ENCODE measurements at regions not wholly inside any gene's neighbourhood (a gene's known extent, or its start where the extent isn't known, plus 50 kb on each side); places are given as distances from the start of the nearest gene placed in this dataset.

DNA sequence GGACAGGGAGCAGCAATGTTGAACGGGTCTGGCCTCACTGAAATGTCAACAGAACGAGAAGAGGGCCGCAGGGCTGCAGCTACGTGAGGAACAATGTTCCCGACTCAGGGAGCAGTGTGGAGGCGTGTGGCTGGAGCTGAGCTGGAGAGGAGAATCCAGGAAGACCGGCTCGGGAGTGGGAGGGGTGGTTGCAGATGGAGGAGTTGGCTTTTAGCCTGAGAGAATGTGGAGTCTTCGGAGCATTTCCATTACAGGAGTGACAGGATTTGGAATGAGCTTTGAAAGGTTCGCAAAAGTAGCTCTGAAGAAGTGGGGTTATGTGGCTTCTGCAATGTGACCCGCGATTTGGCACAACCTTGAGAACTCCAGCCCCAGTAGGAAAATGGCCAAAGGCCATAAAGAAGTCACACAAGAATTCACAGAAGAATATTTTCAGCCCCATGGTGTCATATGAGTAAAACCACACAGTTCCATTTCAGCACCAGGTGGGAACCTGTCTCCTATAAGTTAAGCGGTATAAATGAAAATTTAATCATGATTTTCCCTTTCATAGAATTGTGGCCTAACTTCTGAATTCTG lies 78.8 kb upstream of the NSMCE3 start:
- peak; percentile 4 for DNase-seq (ENCODE audit: low read depth)
- H3K4me3 ChIP-seq (ENCODE audit: low read depth, low read length) = no peak overlapping the region

DNA sequence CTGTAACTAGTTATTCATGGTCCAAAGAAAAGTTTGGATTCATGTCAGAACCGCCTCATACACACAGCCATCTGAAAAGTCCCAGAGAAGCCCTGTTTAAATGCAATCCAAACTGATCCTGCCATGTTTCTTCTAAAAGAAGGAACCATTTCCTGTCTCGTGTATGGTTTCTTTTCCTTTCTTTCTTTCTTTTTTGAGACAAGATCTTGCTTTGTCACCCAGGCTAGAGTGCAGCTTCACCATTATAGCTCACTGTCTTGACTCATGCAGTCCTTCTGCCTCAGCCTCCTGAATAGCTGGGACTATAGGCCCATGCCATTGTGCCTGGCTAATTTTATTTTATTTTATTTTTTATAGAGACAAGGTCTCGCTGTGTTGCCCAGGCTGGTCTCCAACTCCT lies 77.4 kb upstream of the NSMCE3 start:
- DNase-seq (ENCODE audit: low read depth) = no peak
- H3K4me3 ChIP-seq (ENCODE audit: low read depth, low read length) = no peak overlapping the region

DNA sequence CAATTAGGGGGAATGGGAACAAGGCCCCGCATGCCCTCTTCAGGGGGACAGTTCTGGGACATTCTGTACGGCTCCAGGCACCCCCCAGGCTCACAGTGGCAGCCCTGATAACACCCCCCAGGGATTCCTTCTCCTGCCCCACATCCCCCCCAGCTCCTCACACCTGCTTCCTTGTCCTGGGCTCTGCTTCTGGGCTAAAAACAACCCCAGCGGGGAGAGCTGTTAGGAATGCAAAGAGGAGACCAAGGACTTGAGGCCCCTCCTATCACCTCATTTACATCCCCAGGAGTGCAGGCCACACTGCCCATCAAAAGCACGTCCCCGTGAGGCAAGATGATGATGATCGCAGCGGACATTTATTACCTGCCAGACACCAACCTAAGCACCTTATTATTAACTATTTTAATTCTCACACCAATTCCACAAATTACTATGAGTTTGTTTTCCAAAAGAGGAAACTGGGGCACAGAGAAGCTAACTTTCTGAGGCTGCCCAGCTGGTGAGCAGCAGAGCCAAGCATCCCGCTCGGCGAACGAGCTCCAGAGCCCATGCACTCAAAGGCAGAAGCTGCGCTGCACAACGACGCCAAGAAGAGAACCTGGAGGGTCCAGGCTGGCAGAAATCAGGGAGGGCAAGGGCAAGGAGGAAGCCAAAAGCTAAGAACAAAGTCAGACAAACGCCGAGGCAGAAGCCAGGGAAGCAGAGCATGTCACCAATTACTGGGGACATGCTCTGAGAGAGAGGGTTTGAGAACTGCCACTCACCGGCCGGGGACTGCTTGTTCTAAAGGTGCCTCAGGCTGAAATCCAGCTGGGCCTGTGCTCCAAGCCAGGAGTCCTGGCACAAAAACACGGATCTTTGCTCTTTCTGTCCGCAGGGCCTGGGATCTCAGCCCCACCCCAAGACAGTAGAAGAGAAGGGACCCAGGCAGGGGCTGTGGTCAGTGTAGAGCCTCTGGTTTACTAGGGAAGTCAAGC lies 76.2 kb upstream of the NSMCE3 start:
- H3K4me3 ChIP-seq (ENCODE audit: low read depth, low read length) = no peak overlapping the region
- no peak for DNase-seq (ENCODE audit: low read depth)

DNA sequence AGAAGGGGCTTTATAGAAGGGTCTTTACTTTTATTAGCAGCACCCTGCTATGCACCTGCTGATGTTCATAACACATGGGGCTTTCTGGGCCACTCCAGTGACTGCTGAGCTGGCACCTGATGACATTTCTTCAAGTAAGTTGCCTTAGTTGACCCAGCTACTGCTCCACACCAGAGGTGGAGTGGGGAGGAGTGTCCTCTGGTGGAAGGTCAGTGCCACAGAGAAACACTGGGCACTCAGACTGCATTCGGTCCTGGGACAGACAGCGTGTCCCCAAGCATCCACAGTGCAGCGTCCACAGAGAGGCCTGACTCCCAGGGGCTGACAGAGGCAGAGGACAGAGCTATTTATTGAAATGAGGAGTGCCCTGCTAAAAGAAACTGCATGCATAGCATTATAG lies 74.9 kb upstream of the NSMCE3 start:
- H3K4me3 ChIP-seq (ENCODE audit: low read depth, low read length) = no peak overlapping the region
- DNase-seq (ENCODE audit: low read depth) = no peak

DNA sequence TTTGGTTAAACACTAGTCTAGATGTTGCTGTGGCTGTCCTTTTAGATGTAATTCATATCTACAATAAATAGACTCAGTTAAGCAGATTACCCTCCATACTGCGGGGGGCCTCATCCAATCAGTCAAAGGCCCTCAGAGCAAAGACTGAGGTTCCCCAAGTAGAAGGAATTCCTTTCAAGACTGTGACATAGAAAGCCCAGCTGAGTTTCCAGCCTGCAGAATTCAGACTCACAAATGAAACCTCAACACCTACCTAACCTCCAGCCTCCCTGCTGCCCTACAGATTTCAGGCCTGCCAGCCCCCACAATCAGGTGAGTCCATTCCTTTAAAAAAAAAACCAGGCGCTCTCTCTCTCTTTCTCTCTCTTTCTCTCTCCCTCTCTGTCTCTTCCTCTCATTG lies 73.6 kb upstream of the NSMCE3 start:
- no peak overlapping the region for H3K4me3 ChIP-seq (ENCODE audit: low read depth, low read length)
- no peak for DNase-seq (ENCODE audit: low read depth)

DNA sequence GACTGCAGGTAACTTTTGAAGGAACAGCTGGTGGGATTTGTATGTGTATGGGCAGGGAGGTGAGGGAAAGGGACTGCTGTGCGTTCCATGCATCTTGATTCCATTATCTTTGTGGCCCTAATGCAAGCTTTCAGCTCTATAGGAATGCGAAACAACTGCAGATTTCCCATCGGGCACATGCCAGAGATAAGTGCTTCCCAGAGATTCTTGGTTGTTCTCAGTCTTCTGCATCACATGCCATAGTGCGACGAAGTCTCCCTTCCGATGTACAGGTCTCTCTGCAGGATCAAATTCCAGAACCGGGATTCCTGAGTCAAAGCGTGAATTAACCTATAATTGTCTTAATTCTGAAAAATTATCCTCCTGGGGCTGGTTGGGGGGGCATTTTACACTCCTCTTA lies 72.6 kb upstream of the NSMCE3 start:
- H3K4me3 ChIP-seq (ENCODE audit: low read depth, low read length) = no peak overlapping the region
- DNase-seq (ENCODE audit: low read depth) = no peak

DNA sequence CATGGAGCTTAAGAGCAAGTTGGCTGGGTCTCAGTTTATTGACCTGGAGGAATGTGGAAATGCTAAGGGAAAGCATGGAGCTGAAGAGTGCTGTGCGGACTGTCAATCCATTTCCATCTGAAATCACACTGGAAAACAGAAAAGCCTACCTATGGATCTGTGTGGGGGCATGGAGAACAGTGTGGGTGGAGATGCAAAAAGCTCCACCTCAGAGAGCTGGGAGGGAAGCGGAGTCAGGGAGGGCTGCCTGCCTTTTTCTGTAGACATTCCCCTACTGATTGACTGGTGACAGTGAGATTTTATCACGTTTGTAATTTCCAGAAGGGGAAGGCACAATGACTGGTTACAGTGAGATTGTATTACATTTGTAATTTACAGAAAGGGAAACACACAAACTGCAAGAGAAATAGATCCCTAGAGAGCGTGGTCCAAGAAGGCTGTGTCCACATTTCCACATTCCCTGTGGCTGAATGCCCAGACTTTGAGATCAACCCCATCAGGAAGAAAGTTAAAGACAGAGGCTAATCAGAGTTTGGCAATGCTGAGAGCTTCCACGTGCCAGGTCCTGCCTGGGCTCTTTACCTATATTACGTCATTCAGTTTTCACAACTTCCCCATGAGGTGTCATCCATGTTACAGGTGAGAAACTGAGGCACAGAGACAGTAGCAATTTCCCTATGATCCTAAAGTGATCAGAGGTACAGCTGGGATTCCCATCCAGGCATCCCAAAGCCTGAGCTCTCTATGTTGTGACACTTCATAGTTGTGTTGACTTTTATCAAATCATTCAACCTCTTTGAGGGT lies 67.7 kb upstream of the NSMCE3 start:
- H3K4me3 ChIP-seq (ENCODE audit: low read depth, low read length) = no peak overlapping the region
- peak; percentile 21 for DNase-seq (ENCODE audit: low read depth)

DNA sequence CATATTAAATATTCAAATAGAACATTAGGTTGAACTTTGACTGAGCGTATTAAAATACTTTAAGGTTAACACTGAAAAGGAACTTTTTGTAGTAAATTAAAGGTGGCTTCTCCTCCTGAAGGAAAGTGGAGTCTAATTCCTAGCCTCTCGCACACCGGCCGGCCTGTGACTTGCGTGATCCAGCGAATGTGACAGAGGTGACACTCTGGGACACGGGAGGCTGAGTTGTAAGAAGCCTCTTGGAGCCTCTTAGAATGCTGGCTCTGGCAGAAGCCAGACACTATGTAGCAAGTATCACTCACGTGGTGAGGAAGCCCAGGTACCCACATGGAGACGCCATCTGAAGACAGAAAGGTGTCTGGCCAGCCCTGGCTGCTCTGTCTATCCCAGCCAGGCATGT lies 64.9 kb upstream of the NSMCE3 start:
- DNase-seq (ENCODE audit: low read depth) = no peak
- H3K4me3 ChIP-seq (ENCODE audit: low read depth, low read length) = no peak overlapping the region

DNA sequence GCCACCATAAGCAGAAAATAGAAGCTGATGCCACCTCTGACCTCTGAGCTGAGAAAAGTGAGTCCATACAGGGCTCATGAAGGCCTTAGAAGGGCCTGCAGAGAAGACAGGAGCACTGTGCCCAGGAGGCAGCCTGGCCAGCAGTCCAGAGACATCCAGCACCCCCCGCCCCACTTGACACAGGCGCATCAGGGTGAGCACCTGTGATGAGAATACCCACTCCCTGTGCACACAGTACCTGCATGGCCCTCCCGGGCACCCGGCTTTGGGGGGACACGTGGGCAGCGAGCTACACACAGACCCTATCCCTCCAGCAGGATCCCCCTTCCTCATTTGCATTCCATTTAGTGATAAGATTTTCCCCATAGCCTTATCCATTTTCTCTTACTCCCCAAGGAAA lies 63.6 kb upstream of the NSMCE3 start:
- no peak overlapping the region for H3K4me3 ChIP-seq (ENCODE audit: low read depth, low read length)
- no peak for DNase-seq (ENCODE audit: low read depth)

DNA sequence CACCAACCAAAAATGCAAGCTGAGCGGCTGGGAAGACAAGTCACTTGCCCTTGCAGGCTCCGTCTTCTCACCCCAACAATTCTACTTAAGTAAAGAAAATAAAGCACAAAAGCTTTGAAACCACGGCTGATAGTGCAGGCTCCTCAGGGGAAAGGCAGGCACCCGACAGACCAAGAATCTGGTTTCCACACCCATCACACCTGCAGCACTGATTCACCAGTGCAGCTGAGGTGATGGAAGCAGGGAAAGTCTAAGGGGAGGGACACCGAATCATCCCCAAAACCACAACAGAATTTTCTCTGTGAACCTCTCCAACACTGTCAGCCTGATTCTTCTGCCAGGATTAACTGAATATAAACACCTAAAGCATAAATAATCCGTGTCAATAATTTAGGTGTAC lies 62.0 kb upstream of the NSMCE3 start:
- H3K4me3 ChIP-seq (ENCODE audit: low read depth, low read length) = no peak overlapping the region
- no peak for DNase-seq (ENCODE audit: low read depth)

DNA sequence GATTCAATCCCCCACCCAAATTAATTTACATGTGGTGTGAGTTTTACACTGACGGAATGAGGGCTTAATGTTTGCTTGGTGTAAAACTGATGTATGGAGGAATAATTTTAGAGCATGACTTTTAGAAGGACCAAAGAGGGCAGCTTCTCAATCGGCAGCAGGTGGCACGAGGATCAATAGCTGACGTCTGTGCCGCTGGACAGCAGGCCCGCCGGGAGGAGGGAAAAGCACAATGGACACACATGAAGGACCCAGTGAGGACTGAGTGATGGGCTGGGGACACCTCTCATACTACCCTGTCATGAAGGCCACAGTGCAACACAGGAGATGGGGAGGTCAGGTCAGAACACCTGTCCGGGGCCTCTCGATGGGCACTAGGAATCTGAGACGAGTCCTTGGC lies 61.4 kb upstream of the NSMCE3 start:
- DNase-seq (ENCODE audit: low read depth) = no peak
- H3K4me3 ChIP-seq (ENCODE audit: low read depth, low read length) = no peak overlapping the region

DNA sequence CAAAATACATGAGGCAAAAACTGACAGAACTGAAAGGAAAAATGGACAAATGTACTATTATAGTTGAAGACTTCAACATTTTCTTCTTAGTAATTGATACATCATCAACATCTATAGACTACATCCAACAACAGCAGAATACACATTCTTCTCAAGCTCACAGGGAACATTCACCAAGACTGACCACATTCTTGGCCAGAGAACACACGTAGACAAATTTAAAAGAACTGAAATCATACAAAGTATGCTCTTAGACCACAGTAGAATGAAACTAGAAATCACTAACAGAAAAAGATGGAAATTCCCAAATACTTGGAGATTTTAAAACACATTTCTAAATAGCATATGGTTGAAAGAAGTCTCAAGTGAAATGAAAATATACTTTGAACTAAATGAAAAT lies 55.1 kb upstream of the NSMCE3 start:
- H3K4me3 ChIP-seq (ENCODE audit: low read depth, low read length) = no peak overlapping the region
- DNase-seq (ENCODE audit: low read depth) = no peak

DNA sequence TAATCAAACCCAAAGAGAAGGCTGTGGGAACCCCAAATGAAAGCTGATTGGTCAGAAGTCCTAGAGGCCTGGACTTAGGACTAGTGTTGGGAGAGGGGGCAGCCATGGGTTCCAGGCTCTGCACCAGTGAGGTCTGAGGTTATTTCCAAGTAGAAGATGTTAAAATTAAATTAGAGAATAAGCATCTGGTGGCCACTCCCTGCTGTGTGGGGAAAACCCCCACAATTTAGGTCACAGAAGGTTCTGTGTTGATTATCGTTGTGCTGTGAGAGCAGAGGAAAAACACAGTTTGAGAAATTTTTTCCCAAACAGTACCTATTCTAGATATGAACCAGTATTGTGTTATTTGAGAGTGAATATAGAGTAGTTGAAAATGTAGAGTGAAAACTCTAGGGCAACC lies 53.9 kb upstream of the NSMCE3 start:
- H3K4me3 ChIP-seq (ENCODE audit: low read depth, low read length) = no peak overlapping the region
- DNase-seq (ENCODE audit: low read depth) = no peak

DNA sequence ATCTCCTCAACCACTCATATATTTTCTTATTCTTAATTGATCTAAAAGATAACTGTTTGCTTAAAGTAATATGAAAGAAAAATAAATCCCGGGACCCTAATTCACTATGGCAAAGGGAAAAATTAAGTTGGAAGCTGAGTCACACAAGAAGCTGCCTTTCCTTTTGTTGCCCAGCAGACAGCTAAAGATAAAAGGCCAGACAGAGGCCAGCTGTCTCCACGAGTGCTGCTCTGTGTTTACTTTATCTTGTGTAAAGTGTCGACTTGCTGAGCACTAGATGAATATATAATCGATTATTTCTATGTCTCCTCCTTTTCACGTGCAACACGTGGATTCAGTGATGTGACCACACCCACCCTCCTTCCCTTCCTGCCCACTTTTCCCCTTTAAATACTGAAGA lies 52.8 kb upstream of the NSMCE3 start:
- H3K4me3 ChIP-seq (ENCODE audit: low read depth, low read length) = no peak overlapping the region
- no peak for DNase-seq (ENCODE audit: low read depth)

DNA sequence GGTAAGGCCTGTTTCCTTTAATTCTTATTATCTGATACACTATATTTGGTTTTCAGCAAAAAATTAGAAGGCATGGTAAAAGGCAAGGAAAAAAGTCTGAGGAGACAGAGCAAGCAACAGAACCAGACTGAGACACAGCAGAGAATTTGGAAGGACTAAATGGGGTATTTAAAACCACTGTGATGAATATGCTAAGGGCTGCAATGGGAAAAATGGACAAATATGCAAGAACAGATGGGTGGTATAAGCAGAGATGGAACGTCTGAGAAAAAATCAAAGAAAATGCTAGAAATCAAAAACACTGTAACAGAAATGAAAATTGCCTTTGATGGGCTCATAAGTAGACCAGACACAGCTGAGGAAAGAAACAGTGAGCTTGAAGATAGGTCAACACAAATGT lies 50.8 kb upstream of the NSMCE3 start:
- H3K4me3 ChIP-seq (ENCODE audit: low read depth, low read length) = no peak overlapping the region
- DNase-seq (ENCODE audit: low read depth) = no peak

DNA sequence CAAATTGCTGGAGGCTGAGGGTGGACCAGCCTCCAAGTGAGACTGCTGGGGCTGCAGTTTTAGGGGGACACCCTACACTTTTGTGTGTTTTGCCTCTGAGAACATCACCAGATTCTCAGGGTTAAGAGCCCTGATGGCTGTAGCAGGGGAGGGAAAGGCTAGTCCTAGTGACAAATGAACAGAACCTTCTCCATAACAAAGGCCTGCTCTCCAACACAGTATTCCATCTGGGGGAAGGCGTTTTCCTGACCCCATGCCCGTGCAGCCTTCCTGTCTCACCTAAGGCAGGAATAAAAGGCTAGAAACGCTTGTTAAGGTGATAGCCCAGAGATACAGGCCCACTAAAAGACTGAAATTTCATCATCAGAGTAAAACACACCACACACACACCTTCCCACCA lies 50.2 kb upstream of the NSMCE3 start:
- DNase-seq (ENCODE audit: low read depth) = no peak
- H3K4me3 ChIP-seq (ENCODE audit: low read depth, low read length) = no peak overlapping the region

Data from skeletal muscle cell (primary cell).